ENCODE measurements at regions not wholly inside any gene's neighbourhood (a gene's known extent, or its start where the extent isn't known, plus 50 kb on each side); places are given as distances from the start of the nearest gene placed in this dataset.

- Histone ChIP-seq H3K27ac (ENCODE audit: low read depth in 1 of 2, low read length in 1 of 2) (no peak overlapping the region), H3K36me3 (ENCODE audit: control insufficient read depth in 4 of 4, insufficient read depth in 4 of 4, low read length in 4 of 4) (no peaks in the 10 kb centered on the region), H3K27me3 (ENCODE audit: control insufficient read depth in 3 of 3, insufficient read depth in 3 of 3, low read length in 2 of 3) (no peaks in the 10 kb centered on the region), H3K4me1 (ENCODE audit: control insufficient read depth in 5 of 5, insufficient read depth in 5 of 5, low read length in 5 of 5) (peaks cover 0 to 2% (median 0%) of the 10 kb centered on the region in 5 donors), H3K9me3 (ENCODE audit: control insufficient read depth in 4 of 4, insufficient read depth in 3 of 4, low read length in 3 of 4) (peaks cover 0 to 7% (median under 1%) of the 10 kb centered on the region in 4 donors), H3K4me3 (no peak overlapping the region), H3K9ac (ENCODE audit: insufficient read depth in 1 of 2, low read length in 2 of 2) (no peak overlapping the region)
- TF ChIP-seq CTCF (IDR thresholded peaks at IDR 0.05; ENCODE audit: control extremely low read depth, extremely low read depth) = no peak
- WGBS, 2 donors = 94 to 97% methylated on average over 13 of the region's 13 CpGs
- DNase-seq (no peak), ATAC-seq (ENCODE audit: insufficient read depth, low FRiP score) (no peak)
Observed at GRCh38 chr9:86764671-86765343, 182.5 kb downstream of the GAS1 start.

GRCh38 chr9:86764221-86764624 lies 183.1 kb downstream of the GAS1 start:
- ATAC-seq (ENCODE audit: insufficient read depth, low FRiP score) (no peak), DNase-seq (no peak)
- no peaks in the 10 kb centered on the region for H3K36me3 ChIP-seq (ENCODE audit: control insufficient read depth in 4 of 4, insufficient read depth in 4 of 4, low read length in 4 of 4)
- WGBS, 2 donors = 75 to 78% methylated on average over 11 of the region's 11 CpGs
- H3K27ac ChIP-seq (ENCODE audit: low read depth in 1 of 2, low read length in 1 of 2) = no peak overlapping the region
- H3K4me3 ChIP-seq = no peak overlapping the region
- TF ChIP-seq CTCF (IDR thresholded peaks at IDR 0.05; ENCODE audit: control extremely low read depth, extremely low read depth) = no peak
- no peaks in the 10 kb centered on the region for H3K27me3 ChIP-seq (ENCODE audit: control insufficient read depth in 3 of 3, insufficient read depth in 3 of 3, low read length in 2 of 3)
- peaks cover 0 to 2% (median 0%) of the 10 kb centered on the region in 5 donors for H3K4me1 ChIP-seq (ENCODE audit: control insufficient read depth in 5 of 5, insufficient read depth in 5 of 5, low read length in 5 of 5)
- H3K9ac ChIP-seq (ENCODE audit: insufficient read depth in 1 of 2, low read length in 2 of 2) = no peak overlapping the region
- peaks cover 0 to 7% (median under 1%) of the 10 kb centered on the region in 4 donors for H3K9me3 ChIP-seq (ENCODE audit: control insufficient read depth in 4 of 4, insufficient read depth in 3 of 4, low read length in 3 of 4)

- H3K9ac ChIP-seq (ENCODE audit: insufficient read depth in 1 of 2, low read length in 2 of 2) = no peak overlapping the region
- TF ChIP-seq CTCF (IDR thresholded peaks at IDR 0.05; ENCODE audit: control extremely low read depth, extremely low read depth) = no peak
- H3K4me1 ChIP-seq (ENCODE audit: control insufficient read depth in 5 of 5, insufficient read depth in 5 of 5, low read length in 5 of 5) = peaks cover 0 to 2% (median 0%) of the 10 kb centered on the region in 5 donors
- DNase-seq (no peak), ATAC-seq (ENCODE audit: insufficient read depth, low FRiP score) (no peak)
- no peak overlapping the region for H3K4me3 ChIP-seq
- H3K36me3 ChIP-seq (ENCODE audit: control insufficient read depth in 4 of 4, insufficient read depth in 4 of 4, low read length in 4 of 4) = no peaks in the 10 kb centered on the region
- no peak overlapping the region for H3K27ac ChIP-seq (ENCODE audit: low read depth in 1 of 2, low read length in 1 of 2)
- peaks cover 0 to 7% (median under 1%) of the 10 kb centered on the region in 4 donors for H3K9me3 ChIP-seq (ENCODE audit: control insufficient read depth in 4 of 4, insufficient read depth in 3 of 4, low read length in 3 of 4)
- H3K27me3 ChIP-seq (ENCODE audit: control insufficient read depth in 3 of 3, insufficient read depth in 3 of 3, low read length in 2 of 3) = no peaks in the 10 kb centered on the region
- 79 to 86% methylated on average over 2 of the region's 2 CpGs for WGBS, 2 donors
Observed at GRCh38 chr9:86763791-86764190, 183.5 kb downstream of the GAS1 start.

GRCh38 chr9:86757382-86757720 lies 190.0 kb downstream of the GAS1 start:
- Histone ChIP-seq H3K27ac (ENCODE audit: low read depth in 1 of 2, low read length in 1 of 2) (no peak overlapping the region), H3K4me3 (no peak overlapping the region), H3K9ac (ENCODE audit: insufficient read depth in 1 of 2, low read length in 2 of 2) (no peak overlapping the region), H3K36me3 (ENCODE audit: control insufficient read depth in 4 of 4, insufficient read depth in 4 of 4, low read length in 4 of 4) (no peaks in the 10 kb centered on the region), H3K27me3 (ENCODE audit: control insufficient read depth in 3 of 3, insufficient read depth in 3 of 3, low read length in 2 of 3) (no peaks in the 10 kb centered on the region), H3K4me1 (ENCODE audit: control insufficient read depth in 5 of 5, insufficient read depth in 5 of 5, low read length in 5 of 5) (peaks cover 0 to 21% (median 14%) of the 10 kb centered on the region in 5 donors), H3K9me3 (ENCODE audit: control insufficient read depth in 4 of 4, insufficient read depth in 3 of 4, low read length in 3 of 4) (no peaks in the 10 kb centered on the region)
- TF ChIP-seq CTCF (IDR thresholded peaks at IDR 0.05; ENCODE audit: control extremely low read depth, extremely low read depth) = no peak
- DNase-seq = no peak
- ATAC-seq (ENCODE audit: insufficient read depth, low FRiP score) = no peak
- 75 to 86% methylated on average over 1 of the region's 1 CpG for WGBS, 2 donors

Measured in lung (tissue), 11 donors.